ENCODE measurements at regions not wholly inside any gene's neighbourhood (a gene's known extent, or its start where the extent isn't known, plus 50 kb on each side); places are given as distances from the start of the nearest gene placed in this dataset.
A peak's percentile ranks its signal among the peaks of the same experiment; 100 is the strongest.
"Not testable (repeated sequence)": the region's sequence is repeated elsewhere in the genome, so short reads cannot be mapped to it uniquely, and the experiment has no call there.

- no peak for DNase-seq
These were observed 80.0 kb upstream of the TNFAIP3 start for GRCh38 chr6:137787016-137787415.

GRCh38 chr6:137788248-137788647 lies 78.8 kb upstream of the TNFAIP3 start:
- DNase-seq = no peak

GRCh38 chr6:137791281-137792159 lies 75.5 kb upstream of the TNFAIP3 start:
- DNase-seq = peak; percentile 49

DNA sequence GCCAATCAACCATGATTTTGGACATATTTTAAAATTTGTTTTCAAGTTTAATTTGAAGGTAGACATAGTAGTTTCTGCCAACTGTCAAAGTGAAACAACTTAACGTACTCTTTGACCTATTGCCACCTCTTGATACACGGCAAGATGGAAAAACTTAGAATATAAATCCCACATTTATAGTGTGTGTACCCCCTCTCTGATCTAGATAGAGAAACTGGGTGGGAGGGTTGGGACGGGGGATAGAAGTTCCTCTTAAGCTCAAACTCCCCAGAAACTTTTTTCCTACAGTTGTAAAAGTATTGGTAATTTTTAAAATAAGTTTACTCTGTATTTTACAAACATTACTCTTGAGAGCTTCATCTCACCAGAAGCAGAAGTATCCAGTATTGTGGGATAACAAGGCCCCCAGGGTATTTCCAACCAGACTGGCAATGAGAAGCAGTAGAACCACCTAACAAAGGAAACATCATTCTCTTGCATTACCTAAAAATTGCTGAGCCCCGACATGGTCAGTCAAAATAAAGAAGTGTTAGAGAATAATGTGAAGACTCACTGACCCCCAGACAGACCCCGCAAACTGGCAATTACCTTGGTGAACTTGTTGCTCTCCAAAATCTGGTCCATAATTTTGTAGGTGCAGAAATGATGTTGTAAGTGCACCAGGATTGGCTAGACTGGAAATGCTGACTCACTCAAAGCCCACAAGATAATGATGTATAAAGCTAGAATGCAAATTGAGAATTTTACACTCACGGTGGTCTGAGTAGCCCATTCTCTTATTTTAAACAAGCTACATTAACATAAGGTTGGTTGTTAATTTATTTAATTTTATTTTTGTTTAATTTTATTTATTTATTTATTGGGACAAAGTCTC lies 74.7 kb upstream of the TNFAIP3 start:
- DNase-seq = no peak

DNA sequence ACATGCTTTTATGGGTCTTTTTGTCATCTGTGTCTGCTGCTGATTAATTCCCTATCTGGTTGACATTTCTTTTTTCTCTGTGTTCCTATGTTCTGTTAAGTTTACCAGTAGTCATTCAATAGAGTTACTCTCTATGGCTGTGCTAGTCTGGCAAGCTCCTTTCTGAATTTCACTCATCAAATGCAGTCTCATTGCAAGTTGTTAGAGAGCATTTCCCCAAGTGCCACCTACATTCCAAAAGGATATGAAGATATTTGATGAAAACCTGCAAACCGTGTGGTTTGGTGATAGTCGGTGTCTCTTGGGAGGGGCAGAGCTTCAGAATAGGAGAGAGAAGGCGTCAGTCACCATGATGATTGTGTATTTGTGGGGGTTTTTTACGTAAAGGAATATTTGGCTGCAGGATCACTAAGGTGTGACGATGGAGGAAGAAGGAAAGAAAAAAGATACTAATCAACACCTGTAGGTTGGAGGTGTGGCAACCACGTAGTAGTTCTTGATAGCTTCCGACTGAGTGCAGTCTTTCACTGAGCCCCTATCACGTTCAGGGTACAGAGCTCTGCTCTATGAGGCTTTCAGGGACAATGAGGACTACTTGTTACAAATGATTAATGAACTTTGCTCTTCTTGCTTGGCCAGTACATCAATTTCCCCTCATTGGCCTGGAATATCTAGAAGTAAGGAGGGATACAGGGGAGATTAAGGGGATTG lies 73.1 kb upstream of the TNFAIP3 start:
- DNase-seq = no peak

GRCh38 chr6:137794516-137795201 lies 72.4 kb upstream of the TNFAIP3 start:
- no peak for DNase-seq

- no peak for DNase-seq
These were observed 71.6 kb upstream of the TNFAIP3 start for GRCh38 chr6:137795501-137795900.

DNA sequence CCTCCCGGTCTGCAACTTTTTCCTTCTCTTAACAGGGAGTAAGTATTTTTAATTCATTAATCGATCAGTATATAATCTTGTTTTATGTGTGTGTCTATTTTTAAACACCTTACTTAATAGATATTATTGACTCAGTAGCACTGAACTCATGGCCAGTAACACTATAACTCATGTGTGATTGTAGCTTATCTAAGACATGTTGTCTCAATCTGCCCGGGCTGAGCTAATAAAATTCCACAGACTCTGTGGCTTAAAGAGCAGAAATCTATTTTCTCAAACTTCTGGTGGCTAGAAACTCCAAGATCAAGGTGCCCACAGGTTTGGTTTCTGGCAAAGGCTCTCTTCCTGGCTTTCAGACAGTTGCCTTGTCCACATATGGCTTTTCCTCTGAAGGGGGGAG lies 68.8 kb upstream of the TNFAIP3 start:
- no peak for DNase-seq

- DNase-seq = no peak
These were observed 68.2 kb upstream of the TNFAIP3 start for GRCh38 chr6:137798846-137799245.

GRCh38 chr6:137799950-137800568 lies 67.0 kb upstream of the TNFAIP3 start:
- no peak for DNase-seq

DNA sequence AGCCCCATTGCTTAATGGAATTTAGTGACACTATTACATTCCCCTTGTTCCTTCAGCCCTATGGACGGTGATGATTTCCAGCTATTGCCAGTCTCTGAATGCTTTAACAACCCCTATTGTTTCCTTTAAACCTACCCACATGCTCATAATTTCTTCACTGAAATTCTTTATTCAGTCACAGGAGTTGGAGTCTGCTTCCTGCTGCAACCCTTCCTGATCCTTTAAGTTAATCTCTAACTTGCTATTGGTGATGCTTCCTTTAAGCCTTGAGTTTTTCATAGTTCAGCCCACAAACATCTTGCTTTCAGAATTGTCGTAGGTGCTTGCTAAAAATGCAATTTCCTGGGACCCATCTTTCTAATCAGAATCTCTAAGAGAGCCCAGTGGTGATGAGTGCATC lies 66.3 kb upstream of the TNFAIP3 start:
- no peak for DNase-seq

DNA sequence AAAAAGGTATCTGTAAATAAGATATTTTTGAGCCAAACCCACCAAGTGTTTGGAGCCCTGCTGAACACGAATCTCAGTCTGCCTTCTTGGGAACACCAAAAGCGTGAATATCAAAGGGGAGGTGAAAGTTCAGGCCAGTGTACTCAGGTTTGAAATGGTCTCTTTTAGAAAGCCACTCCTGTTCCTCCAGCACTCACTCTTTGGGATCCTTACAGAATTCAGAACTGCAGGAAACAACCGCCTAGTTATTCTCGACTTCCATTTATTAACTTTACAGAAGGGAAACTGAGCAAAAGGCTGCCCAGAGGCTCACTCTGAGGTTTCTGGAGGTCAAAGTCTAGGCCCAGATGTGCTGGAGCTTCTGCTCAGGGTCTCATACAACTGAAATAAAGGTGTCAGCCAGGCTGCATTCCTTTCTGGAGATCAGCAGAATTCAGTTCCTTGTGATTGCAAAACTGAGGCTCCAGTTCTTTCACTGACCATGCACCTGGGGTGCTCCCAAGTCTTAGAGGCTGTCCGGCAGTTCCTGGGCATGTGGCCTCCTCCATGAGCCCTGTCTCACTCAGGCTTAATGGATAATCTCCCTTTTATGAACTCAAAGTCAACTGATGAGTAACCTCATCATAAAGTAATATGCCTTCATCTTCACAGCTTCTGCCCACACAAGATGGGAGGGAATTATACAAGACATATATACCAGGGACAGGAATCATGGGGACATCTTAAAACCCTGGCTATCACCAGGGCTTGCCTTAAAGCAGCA lies 65.5 kb upstream of the TNFAIP3 start:
- no peak for DNase-seq

- DNase-seq = no peak
These were observed 64.5 kb upstream of the TNFAIP3 start for GRCh38 chr6:137802408-137803182.

DNA sequence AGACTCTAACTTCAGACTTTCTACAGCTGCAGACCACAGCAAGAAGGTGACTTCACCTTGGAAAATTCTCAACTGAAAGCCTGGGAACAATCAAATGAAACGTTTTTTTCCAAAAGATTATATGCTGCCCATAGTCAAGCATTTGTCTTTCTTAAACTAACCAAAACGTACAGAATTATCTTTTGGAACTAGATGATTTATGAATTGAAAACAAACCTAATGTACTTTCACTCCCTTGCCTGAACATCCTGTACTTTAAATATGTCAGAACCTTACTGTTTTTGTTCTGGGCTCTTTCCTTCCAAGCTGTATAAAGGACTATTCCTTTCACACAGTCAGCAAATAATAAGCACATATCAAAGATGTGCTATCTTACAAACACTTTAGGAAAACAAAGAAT lies 62.4 kb upstream of the TNFAIP3 start:
- no peak for DNase-seq

DNA sequence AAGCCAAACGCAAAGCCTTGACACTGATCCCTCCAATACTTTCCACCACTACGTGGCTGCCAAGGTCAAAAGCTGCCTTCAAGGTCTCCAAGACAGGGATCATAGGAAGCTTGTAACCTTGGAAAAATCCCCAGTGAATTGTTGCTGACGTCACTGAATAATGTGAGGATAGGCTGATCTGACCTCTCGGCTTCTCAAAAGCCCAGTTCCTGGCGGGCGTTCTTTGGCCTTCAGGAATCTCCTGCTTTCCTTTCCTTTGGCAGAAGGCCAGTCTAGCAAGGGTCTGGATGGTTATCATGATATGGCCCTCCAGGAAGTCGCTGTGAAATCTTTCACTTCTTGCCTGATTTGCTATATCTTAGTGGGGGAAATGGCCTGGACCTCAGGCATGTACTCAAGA lies 61.4 kb upstream of the TNFAIP3 start:
- no peak for DNase-seq

- DNase-seq = no peak
These were observed 60.0 kb upstream of the TNFAIP3 start for GRCh38 chr6:137806914-137807682.

GRCh38 chr6:137808191-137808590 lies 58.9 kb upstream of the TNFAIP3 start:
- DNase-seq = no peak

DNA sequence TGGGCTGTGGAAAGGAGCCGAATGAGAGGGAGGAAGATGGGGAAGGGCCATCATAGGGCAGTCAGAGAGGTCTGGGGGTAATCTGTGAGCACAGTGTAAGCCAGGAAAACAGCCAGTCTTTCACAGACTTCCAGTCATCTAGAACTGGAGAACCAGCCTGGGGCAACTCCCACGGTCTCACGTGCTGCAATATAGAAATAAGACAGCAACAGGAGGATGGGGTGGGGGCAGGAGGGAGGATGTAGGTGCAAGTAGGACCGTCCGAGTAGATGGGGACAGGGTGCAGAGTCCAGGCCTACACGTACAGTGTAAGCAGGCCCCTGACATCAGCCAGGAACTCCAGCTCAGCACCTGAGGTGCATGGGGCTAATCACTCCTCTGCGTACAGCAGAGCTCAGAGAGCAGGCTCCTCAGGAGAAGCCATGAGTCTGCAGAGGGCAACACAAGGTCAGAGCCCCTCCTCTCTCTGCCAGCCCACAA lies 58.2 kb upstream of the TNFAIP3 start:
- DNase-seq = no peak

DNA sequence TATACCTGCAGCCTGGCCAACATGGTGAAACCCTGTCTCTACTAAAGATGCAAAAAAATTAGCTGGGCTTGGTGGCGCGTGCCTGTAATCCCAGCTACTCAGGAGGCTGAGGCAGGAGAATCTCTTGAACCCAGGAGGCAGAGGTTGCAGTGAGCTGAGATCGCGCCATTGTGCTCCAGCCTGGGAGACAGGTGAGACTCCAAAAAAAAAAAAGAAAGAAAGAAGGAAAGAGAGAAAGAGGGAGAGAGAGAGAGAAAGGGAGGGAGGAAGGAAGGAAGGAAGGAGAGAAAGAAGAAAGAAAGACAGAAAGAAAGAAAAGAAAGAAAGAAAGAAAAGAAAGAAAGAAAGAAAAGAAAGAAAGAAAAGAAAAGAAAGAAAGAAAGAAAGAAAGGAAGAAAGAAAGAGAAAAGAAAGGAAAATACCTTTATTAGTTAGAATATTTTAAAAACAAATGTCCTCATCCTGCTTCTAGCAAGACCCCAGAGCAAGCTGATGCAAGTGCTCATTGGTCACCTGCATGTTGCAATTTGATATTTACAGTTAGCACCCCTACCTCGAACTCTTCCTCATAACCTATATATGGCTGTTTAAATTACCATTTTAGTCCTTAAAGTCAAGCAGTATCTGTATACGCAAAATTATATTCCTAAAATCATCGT lies 57.0 kb upstream of the TNFAIP3 start:
- not testable (repeated sequence) for DNase-seq
